ENCODE measurements at regions not wholly inside any gene's neighbourhood (a gene's known extent, or its start where the extent isn't known, plus 50 kb on each side); places are given as distances from the start of the nearest gene placed in this dataset.

DNA sequence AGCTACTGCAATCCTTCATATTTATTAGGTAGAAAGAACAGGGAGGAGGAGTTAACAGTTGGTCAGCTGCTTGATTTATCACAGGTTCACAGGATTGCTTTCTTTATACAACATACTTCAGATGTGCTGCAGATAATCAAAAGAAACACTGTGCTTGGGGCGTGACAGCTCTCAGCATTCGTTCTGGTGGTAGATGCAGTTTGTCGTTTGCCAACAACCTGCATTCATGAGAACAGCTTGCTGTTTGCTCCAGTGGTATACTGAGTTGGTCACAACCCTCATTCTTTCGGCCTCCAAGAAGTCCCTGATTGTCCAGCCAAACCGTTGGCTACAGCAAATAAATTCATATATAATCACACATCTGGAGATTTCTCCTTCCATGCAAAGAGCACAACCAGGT, 120.5 kb downstream of the ZNF280B start (continued):
- TF ChIP-seq EP300 (IDR thresholded peaks at IDR 0.05; ENCODE audit: borderline replicate concordance in 1 of 2, low read depth in 2 of 2, low read length in 2 of 2) (no peak), SIRT6 (IDR thresholded peaks at IDR 0.05; ENCODE audit: low read length) (no peak)
- TF ChIP-seq, protein P1, sequence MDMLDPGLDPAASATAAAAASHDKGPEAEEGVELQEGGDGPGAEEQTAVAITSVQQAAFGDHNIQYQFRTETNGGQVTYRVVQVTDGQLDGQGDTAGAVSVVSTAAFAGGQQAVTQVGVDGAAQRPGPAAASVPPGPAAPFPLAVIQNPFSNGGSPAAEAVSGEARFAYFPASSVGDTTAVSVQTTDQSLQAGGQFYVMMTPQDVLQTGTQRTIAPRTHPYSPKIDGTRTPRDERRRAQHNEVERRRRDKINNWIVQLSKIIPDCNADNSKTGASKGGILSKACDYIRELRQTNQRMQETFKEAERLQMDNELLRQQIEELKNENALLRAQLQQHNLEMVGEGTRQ (IDR thresholded peaks at IDR 0.05; ENCODE audit: low read length): no peak

All from H1 (cell line).